Vagina (tissue), 2 donors: ENCODE measurements at regions not wholly inside any gene's neighbourhood (a gene's known extent, or its start where the extent isn't known, plus 50 kb on each side); places are given as distances from the start of the nearest gene placed in this dataset.

Experiments used
- DNase-seq, 2 donors: peaks; one replicate each; pipeline ENCODE4 v3.0.0-alpha.2; 2017; ENCODE audit errors: extremely low spot score in 2 of 2
- H3K27ac ChIP-seq: fragments of 200-600 bp; sonication (generic); one replicate; pipeline ENCODE4 v1.5.1; 2019
- H3K27me3 ChIP-seq: fragments of 200-600 bp; sonication (generic); one replicate; pipeline ENCODE4 v1.5.1; 2019
- H3K36me3 ChIP-seq, 2 donors: fragments of 200-600 bp; sonication (generic); one replicate each; pipeline ENCODE4 v1.5.1; 2017 to 2019
- H3K4me1 ChIP-seq: fragments of 200-600 bp; sonication (generic); one replicate; pipeline ENCODE4 v1.5.1; 2019
- H3K4me3 ChIP-seq, 2 donors: fragments of 200-600 bp; sonication (generic); 1 replicate in 1 of 2; 2 replicates in 1 of 2; pipeline ENCODE4 v1.5.1; 2016 to 2019
- H3K9me3 ChIP-seq: fragments of 200-600 bp; sonication (generic); one replicate; pipeline ENCODE4 v1.5.1; 2019
- POLR2A ChIP-seq, 2 donors: fragments of 450-650 bp; IDR thresholded peaks; one replicate each; pipeline ENCODE4 v1.6.1; 2017; ENCODE audit warnings: antibody characterized with exemption in 2 of 2, mild to moderate bottlenecking in 2 of 2, moderate library complexity in 2 of 2
- POLR2AphosphoS5 ChIP-seq, 2 donors: sonication (generic); formaldehyde crosslinking; IDR thresholded peaks; one replicate each; pipeline ENCODE4 v1.9.0; 2017; ENCODE audit warnings: antibody characterized with exemption in 2 of 2, mild to moderate bottlenecking in 2 of 2, low read depth in 1 of 2; ENCODE audit not compliant: insufficient read depth in 1 of 2
- intact Hi-C: fragments of 100-400 bp; cut with DNase I; formaldehyde crosslinking; loops from one replicate; pipeline ENCODE4 v1.15.1; 2023
- TF ChIP-seq, protein P1 (sequence below), 3 experiments: fragments of 450-650 bp in 2 of 3; fragments of 200-600 bp in 1 of 3; sonication (generic) in 1 of 3; IDR thresholded peaks; one replicate each; pipeline ENCODE4 v1.5.1; 2017 to 2019; ENCODE audit warnings: antibody characterized with exemption in 3 of 3, mild to moderate bottlenecking in 2 of 3, moderate library complexity in 2 of 3

DNA sequence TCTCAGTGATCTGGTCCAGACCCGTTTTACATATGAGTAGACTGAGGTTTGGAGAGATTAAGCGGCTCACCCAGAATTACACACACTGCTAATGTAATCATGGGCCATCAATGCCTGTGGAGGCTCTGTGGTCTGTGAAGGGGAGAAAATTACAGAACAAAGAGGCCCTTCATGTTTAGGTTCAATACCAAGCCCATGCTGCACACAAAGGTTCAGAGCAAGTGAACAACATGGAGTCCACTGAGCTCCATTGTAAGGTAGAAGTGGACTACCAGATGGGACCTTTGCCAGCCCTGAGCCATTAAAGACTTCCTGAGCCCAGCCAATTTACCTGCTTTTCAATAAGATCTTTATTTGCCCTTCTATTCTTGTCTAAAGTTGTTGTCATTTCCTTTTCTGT, 109.8 kb downstream of the LUZP4 start:
- H3K9me3 ChIP-seq = no peaks in the 10 kb centered on the region

DNA sequence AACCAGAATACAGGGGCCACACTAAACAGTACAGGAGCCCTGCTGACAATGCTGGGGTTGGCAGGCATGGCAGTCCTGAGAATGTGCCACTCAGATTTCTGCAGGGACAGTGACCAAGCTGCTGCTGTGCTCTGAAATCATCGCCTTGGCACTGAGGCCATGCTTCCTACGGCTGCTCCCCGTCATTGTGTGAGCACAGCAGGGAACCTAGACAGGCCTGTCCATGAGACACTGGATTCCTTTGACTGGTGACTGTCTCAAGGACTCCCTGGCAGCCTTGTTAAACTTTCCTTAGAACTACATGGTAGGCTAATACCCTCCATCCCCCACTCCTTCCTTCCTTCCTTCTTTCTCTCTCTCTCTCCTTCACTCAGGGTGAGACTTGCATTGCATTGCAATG, 111.4 kb downstream of the LUZP4 start:
- H3K9me3 ChIP-seq = no peaks in the 10 kb centered on the region
- no peak overlapping the region for H3K27ac ChIP-seq
- TF ChIP-seq POLR2A (IDR thresholded peaks at IDR 0.05) (no peak), POLR2AphosphoS5 (IDR thresholded peaks at IDR 0.05; ENCODE audit: insufficient read depth in 1 of 2, low read depth in 1 of 2) (no peak)
- TF ChIP-seq, protein P1, sequence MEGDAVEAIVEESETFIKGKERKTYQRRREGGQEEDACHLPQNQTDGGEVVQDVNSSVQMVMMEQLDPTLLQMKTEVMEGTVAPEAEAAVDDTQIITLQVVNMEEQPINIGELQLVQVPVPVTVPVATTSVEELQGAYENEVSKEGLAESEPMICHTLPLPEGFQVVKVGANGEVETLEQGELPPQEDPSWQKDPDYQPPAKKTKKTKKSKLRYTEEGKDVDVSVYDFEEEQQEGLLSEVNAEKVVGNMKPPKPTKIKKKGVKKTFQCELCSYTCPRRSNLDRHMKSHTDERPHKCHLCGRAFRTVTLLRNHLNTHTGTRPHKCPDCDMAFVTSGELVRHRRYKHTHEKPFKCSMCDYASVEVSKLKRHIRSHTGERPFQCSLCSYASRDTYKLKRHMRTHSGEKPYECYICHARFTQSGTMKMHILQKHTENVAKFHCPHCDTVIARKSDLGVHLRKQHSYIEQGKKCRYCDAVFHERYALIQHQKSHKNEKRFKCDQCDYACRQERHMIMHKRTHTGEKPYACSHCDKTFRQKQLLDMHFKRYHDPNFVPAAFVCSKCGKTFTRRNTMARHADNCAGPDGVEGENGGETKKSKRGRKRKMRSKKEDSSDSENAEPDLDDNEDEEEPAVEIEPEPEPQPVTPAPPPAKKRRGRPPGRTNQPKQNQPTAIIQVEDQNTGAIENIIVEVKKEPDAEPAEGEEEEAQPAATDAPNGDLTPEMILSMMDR (IDR thresholded peaks at IDR 0.05) = no peak
- H3K27me3 ChIP-seq = no peaks in the 10 kb centered on the region
- H3K36me3 ChIP-seq = no peaks in the 10 kb centered on the region
- H3K4me1 ChIP-seq = no peaks in the 10 kb centered on the region
- intact Hi-C loops = no loop called here
- no peak overlapping the region for H3K4me3 ChIP-seq
- DNase-seq = no peak

More for the DNA sequence above, 109.8 kb downstream of the LUZP4 start:
- Histone ChIP-seq H3K4me1 (no peaks in the 10 kb centered on the region), H3K4me3 (no peak overlapping the region), H3K27ac (no peak overlapping the region), H3K27me3 (no peaks in the 10 kb centered on the region), H3K36me3 (no peaks in the 10 kb centered on the region)
- DNase-seq = no peak
- intact Hi-C loops = no loop called here
- TF ChIP-seq POLR2AphosphoS5 (IDR thresholded peaks at IDR 0.05; ENCODE audit: insufficient read depth in 1 of 2, low read depth in 1 of 2) (no peak), POLR2A (IDR thresholded peaks at IDR 0.05) (no peak)
- TF ChIP-seq, protein P1 (IDR thresholded peaks at IDR 0.05) = no peak

DNA sequence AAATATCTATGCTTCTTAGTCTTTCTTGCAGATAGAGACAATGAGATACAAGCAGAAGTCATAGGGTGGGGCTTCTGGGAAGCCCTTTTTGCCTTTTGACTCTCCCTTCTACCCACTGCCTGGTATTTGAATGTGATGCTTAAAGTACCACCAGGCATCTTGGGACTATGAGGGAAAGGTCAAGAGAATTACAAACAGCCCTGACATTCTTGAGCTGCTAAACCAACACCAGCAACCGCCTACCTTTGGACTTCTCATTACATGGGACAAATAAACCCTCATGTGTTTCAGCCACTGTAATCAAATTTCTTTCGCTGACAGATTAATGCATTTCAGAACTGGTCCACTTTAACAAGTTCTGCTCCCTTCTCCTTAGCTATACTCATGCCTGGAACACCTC, 112.8 kb downstream of the LUZP4 start:
- Histone ChIP-seq H3K27me3 (no peaks in the 10 kb centered on the region), H3K9me3 (no peaks in the 10 kb centered on the region)

DNA sequence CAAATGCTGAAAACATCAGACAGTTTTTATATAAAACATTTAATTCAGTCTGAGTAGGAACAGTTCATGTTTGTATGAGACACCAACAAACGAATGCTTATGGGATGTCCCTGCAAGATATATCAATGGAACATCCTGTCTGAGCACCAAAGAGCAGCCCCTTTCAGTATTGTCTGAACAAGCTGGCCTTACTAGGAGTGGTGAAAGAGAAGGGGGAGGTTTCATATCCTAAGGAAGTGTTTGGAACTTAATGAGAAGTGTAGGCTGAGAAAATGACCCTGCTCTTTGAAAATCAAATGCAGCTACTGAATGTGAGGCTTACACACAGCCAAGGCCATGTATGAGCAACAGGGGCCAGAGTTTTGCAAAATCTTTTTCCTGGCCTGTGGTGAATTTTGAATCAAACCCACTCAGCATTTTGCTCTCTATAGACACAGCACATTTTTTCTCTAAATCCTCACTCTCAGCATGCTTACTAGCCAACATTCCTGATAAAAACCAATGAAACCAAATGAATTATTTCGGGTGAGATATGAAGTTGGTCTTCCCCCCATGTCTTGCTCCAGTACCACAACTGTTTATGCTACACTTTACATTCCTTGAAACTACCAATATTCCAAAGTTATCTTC, 119.4 kb downstream of the LUZP4 start:
- H3K9me3 ChIP-seq = no peaks in the 10 kb centered on the region
- TF ChIP-seq POLR2A (IDR thresholded peaks at IDR 0.05) (no peak), POLR2AphosphoS5 (IDR thresholded peaks at IDR 0.05; ENCODE audit: insufficient read depth in 1 of 2, low read depth in 1 of 2) (no peak)
- TF ChIP-seq, protein P1 (IDR thresholded peaks at IDR 0.05) = no peak

More for the DNA sequence above, 112.8 kb downstream of the LUZP4 start:
- no peak for DNase-seq
- no peaks in the 10 kb centered on the region for H3K4me1 ChIP-seq
- H3K4me3 ChIP-seq = no peak overlapping the region
- intact Hi-C loops = no loop called here
- no peak for TF ChIP-seq POLR2AphosphoS5 (IDR thresholded peaks at IDR 0.05; ENCODE audit: insufficient read depth in 1 of 2, low read depth in 1 of 2)
- no peak for TF ChIP-seq POLR2A (IDR thresholded peaks at IDR 0.05)
- TF ChIP-seq, protein P1 (IDR thresholded peaks at IDR 0.05) = no peak
- no peaks in the 10 kb centered on the region for H3K36me3 ChIP-seq
- H3K27ac ChIP-seq = no peak overlapping the region

DNA sequence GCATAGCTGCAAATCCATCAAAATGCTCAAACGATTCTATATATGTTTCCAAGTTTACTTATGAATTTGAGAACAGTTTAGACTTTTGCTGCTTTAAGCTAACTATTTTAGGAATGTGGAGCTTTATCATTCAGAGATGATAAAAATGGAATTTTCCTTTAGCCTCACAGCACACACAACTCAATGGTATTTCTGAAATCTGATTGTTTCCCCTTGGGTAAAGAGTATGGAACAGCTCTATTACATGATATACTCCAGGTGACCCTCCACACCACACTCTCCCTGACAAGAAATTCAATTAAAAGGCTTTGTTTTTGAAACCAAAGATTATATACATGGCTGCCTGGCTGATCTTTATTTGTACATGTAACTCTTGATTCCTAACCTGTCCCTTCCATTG, 120.0 kb downstream of the LUZP4 start:
- Histone ChIP-seq H3K27me3 (no peaks in the 10 kb centered on the region), H3K4me1 (no peaks in the 10 kb centered on the region), H3K4me3 (no peak overlapping the region), H3K9me3 (no peaks in the 10 kb centered on the region), H3K27ac (no peak overlapping the region), H3K36me3 (no peaks in the 10 kb centered on the region)
- intact Hi-C loops = no loop called here
- DNase-seq = no peak
- TF ChIP-seq POLR2A (IDR thresholded peaks at IDR 0.05) (no peak), POLR2AphosphoS5 (IDR thresholded peaks at IDR 0.05; ENCODE audit: insufficient read depth in 1 of 2, low read depth in 1 of 2) (no peak)
- TF ChIP-seq, protein P1 (IDR thresholded peaks at IDR 0.05) = no peak

More for the DNA sequence above, 119.4 kb downstream of the LUZP4 start:
- DNase-seq = no peak
- Histone ChIP-seq H3K27me3 (no peaks in the 10 kb centered on the region), H3K27ac (no peak overlapping the region), H3K36me3 (no peaks in the 10 kb centered on the region), H3K4me3 (no peak overlapping the region), H3K4me1 (no peaks in the 10 kb centered on the region)
- intact Hi-C loops = no loop called here
